Erythroblast (primary cell): ENCODE measurements at regions not wholly inside any gene's neighbourhood (a gene's known extent, or its start where the extent isn't known, plus 50 kb on each side); places are given as distances from the start of the nearest gene placed in this dataset.

Experiments
- GATA1 ChIP-seq: IDR thresholded peaks from 2 replicates; pipeline ENCODE4 v1.6.1; 2011; ENCODE audit warnings: low read depth, mild to moderate bottlenecking, control low read depth, low read length, moderate library complexity
- POLR2A ChIP-seq: IDR thresholded peaks from 2 replicates; pipeline ENCODE4 v1.6.1; 2011; ENCODE audit warnings: mild to moderate bottlenecking, low read length

GRCh38 chr3:18035641-18036449 is 293.4 kb upstream of the TBC1D5 start:
- TF ChIP-seq POLR2A, result no peak
- TF ChIP-seq GATA1, result no peak
